K562 (cell line): ENCODE measurements at regions not wholly inside any gene's neighbourhood (a gene's known extent, or its start where the extent isn't known, plus 50 kb on each side); places are given as distances from the start of the nearest gene placed in this dataset.

ENCODE experiments used
- EP300 ChIP-seq: IDR thresholded peaks from 2 replicates; pipeline ENCODE4 v1.6.1; 2012; ENCODE audit warnings: low read length, improper control_type of control experiment
- RBM39 ChIP-seq: fragments of 200-400 bp; formaldehyde crosslinking; optimal IDR thresholded peaks from 2 replicates; pipeline ENCODE3; 2018; ENCODE audit warnings: low read depth, low read length

DNA sequence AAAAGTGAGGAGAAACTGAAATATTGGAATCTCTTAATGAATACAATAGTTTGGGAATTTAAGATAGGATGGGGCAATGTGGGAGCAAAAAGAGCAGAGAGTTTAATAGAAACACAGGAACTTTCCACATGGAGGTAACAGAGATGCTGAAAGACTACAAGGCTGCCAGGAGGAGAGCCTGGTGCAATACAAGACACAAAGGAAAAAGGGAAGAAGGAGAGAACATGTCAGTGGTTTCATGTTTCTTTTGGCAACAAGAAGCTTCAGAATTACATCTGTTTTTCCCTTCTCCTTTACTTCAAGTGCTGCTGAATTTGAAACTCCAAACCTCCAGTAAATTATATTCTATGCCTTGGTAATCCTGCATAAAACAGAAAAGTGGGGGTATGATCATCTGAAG lies 474.3 kb downstream of the FAT4 start:
- TF ChIP-seq EP300 (no peak), RBM39 (no peak)
